MCF 10A (cell line): ENCODE measurements at regions not wholly inside any gene's neighbourhood (a gene's known extent, or its start where the extent isn't known, plus 50 kb on each side); places are given as distances from the start of the nearest gene placed in this dataset.

Source experiments
- BruUV-seq: library from RNA; stranded (reverse); fragments of 400-500 nt; replicated peaks from 2 replicates; lab custom pipeline; 2021; lab: Mats Ljungman, UMichigan
- CTCF ChIA-PET: fragments of 300-600 bp; sonication (Branson Sonifier 250); formaldehyde crosslinking; extraction: SDS; loops from one replicate; lab custom pipeline; 2021; ENCODE audit warnings: antibody characterized with exemption, inconsistent platforms; lab: Yijun Ruan, JAX
- POLR2A ChIA-PET: fragments of 300-600, 350-650 bp; sonication (Branson Sonifier 250); formaldehyde crosslinking; extraction: SDS; loops from one replicate; lab custom pipeline; 2020; ENCODE audit warnings: antibody characterized with exemption, inconsistent platforms; lab: Yijun Ruan, JAX
- DNase-seq: peaks from one replicate; pipeline ENCODE4 v3.0.0-alpha.2; 2018; ENCODE audit not compliant: unreplicated experiment
- H3K27ac Mint-ChIP-seq: one replicate; pipeline ENCODE4 v1.8.0; 2022; ENCODE audit warnings: mild to moderate bottlenecking, low read depth, mixed read lengths; ENCODE audit not compliant: unreplicated experiment
- H3K27me3 Mint-ChIP-seq: one replicate; pipeline ENCODE4 v1.8.0; 2022; ENCODE audit warnings: mixed read lengths; ENCODE audit not compliant: insufficient read depth, unreplicated experiment
- H3K36me3 Mint-ChIP-seq: one replicate; pipeline ENCODE4 v1.8.0; 2022; ENCODE audit warnings: mild to moderate bottlenecking, moderate library complexity, mixed read lengths; ENCODE audit not compliant: insufficient read depth, unreplicated experiment
- H3K4me1 Mint-ChIP-seq: one replicate; pipeline ENCODE4 v1.8.0; 2022; ENCODE audit warnings: mixed read lengths; ENCODE audit not compliant: insufficient read depth, unreplicated experiment
- H3K4me3 Mint-ChIP-seq: one replicate; pipeline ENCODE4 v1.8.0; 2022; ENCODE audit warnings: mild to moderate bottlenecking, moderate library complexity, mixed read lengths; ENCODE audit not compliant: unreplicated experiment
- H3K9me3 Mint-ChIP-seq: one replicate; pipeline ENCODE4 v1.8.0; 2022; ENCODE audit warnings: mixed read lengths; ENCODE audit not compliant: unreplicated experiment
- intact Hi-C: fragments of 100-400 bp; cut with micrococcal nuclease; formaldehyde crosslinking; loops from 2 replicates; pipeline ENCODE4 v1.14.1; 2022
- TF ChIP-seq, protein P1 (sequence below): fragments of 200-600 bp; IDR thresholded peaks from one replicate; pipeline ENCODE4 v1.8.0; 2022; ENCODE audit warnings: antibody characterized with exemption, mild to moderate bottlenecking; ENCODE audit not compliant: unreplicated experiment

DNA sequence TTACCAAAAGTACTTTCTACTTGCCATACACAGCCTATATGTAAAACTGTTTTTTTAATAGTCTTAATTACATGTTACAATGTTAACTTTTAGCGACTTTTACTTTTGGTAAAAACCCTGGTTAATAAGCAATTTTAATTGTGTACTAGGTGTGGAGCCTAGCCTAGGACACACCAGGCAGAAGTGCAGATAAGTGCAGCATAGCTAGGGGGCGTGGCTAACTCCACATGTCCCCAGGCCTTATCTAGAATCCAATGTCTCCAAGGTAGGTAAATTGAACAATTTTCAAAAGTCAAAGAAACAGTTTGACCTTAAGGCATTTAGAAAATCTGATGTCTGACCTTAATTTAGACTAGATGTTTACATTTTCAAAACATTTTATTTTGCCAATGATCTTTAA, 858.7 kb downstream of the CCSER2 start:
- CTCF ChIA-PET: no interaction called here
- DNase-seq: no peak
- H3K4me1 Mint-ChIP-seq: no peaks in the 10 kb centered on the region
- peaks cover 8% of the 10 kb centered on the region for H3K9me3 Mint-ChIP-seq
- H3K27ac Mint-ChIP-seq: no peak overlapping the region
- intact Hi-C loops: no loop called here
- POLR2A ChIA-PET: no interaction called here
- no TSS peak for BruUV-seq
- peaks cover 4% of the 10 kb centered on the region for H3K36me3 Mint-ChIP-seq
- no peaks in the 10 kb centered on the region for H3K27me3 Mint-ChIP-seq
- TF ChIP-seq, protein P1, sequence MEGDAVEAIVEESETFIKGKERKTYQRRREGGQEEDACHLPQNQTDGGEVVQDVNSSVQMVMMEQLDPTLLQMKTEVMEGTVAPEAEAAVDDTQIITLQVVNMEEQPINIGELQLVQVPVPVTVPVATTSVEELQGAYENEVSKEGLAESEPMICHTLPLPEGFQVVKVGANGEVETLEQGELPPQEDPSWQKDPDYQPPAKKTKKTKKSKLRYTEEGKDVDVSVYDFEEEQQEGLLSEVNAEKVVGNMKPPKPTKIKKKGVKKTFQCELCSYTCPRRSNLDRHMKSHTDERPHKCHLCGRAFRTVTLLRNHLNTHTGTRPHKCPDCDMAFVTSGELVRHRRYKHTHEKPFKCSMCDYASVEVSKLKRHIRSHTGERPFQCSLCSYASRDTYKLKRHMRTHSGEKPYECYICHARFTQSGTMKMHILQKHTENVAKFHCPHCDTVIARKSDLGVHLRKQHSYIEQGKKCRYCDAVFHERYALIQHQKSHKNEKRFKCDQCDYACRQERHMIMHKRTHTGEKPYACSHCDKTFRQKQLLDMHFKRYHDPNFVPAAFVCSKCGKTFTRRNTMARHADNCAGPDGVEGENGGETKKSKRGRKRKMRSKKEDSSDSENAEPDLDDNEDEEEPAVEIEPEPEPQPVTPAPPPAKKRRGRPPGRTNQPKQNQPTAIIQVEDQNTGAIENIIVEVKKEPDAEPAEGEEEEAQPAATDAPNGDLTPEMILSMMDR: no peak
- no peak overlapping the region for H3K4me3 Mint-ChIP-seq

DNA sequence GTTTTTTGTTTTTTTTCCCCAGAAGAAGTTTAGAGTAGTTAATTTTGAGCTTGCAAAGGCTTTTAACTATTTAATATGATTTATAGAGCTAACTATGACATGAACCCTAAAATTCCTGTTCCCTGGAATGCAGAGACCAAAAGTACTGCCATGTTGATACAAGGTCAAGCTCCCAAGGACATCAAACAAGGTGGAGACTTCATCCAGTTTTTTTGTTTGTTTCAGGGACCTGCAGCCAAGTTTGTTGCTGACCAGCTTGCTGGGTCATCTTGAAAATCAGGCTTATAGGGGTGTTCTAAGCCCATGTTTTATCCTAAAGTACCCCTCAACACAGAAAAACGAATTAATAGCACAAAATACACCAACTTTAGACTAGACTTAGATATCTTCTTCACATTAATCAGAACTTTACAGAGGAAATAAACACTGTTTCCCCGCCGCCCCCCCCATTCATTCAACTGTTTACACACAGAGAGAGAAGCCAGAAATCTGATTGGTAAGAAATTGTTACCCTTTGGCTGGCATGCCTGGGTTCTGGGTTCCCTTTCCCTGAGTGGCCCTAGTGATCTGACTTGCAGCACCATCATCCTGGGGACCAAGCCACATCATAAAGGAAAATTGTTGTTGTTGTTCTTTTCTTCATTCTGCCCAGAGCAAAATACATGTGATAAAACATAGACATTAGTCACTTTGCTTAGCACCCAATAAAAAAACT, 860.5 kb downstream of the CCSER2 start:
- peaks cover 12% of the 10 kb centered on the region for H3K9me3 Mint-ChIP-seq
- DNase-seq: no peak
- CTCF ChIA-PET: no interaction called here
- H3K27ac Mint-ChIP-seq: no peak overlapping the region
- TF ChIP-seq, protein P1: no peak
- POLR2A ChIA-PET: interaction anchor here (0.6 kb wide), 1 partner anchor 375 kb away, joined by 3 read pairs; no protein-coding TSS in a partner anchor
- H3K4me3 Mint-ChIP-seq: no peak overlapping the region
- peaks cover 4% of the 10 kb centered on the region for H3K36me3 Mint-ChIP-seq
- no peaks in the 10 kb centered on the region for H3K4me1 Mint-ChIP-seq
- H3K27me3 Mint-ChIP-seq: no peaks in the 10 kb centered on the region
- BruUV-seq: no TSS peak
- intact Hi-C loops: no loop called here

DNA sequence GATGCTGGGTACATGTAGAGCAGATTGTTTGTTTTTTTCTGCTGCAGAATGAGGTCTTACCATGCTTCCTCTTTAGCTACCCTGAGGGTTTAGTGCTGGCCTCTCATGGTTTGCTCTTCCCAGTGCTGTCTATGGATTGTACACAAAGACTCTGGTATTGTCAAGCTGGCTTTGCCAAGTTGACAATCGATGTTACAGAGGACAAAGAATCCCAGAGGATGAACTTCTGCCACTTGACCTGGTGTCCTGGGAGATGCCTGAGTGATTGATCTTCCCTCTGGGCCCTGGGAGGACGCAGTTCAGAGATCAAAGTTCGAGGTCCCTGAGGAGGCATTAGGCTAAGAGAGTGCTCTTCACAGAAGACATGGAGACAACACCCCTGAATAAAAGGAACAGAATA, 865.4 kb downstream of the CCSER2 start:
- Mint-ChIP-seq H3K27me3 (no peaks in the 10 kb centered on the region), H3K36me3 (peaks cover 4% of the 10 kb centered on the region), H3K9me3 (peaks cover 31% of the 10 kb centered on the region), H3K27ac (no peak overlapping the region), H3K4me3 (no peak overlapping the region), H3K4me1 (no peaks in the 10 kb centered on the region)
- TF ChIP-seq, protein P1: no peak
- CTCF ChIA-PET: no interaction called here
- no TSS peak for BruUV-seq
- POLR2A ChIA-PET: no interaction called here
- intact Hi-C loops: no loop called here
- no peak for DNase-seq

DNA sequence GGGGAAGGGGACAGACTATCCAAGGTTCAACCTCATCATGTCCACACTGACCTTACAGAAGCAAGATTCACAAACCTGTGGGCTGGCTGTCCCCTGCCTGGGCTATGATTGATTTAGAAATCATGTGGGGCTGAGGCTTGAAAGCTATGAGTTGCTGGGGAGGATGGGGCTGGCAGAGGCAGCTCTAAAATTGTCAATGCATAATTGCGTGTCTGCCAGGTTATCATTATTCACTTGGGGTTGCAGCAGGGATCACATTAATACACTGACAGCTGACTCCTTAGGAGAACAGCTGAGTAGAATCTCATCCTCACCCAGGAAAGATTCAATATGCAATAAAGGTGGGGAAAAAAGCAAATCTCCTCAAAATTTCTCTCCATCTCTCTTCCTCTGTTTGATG, 866.3 kb downstream of the CCSER2 start:
- Mint-ChIP-seq H3K27ac (no peak overlapping the region), H3K9me3 (peaks cover 39% of the 10 kb centered on the region), H3K27me3 (no peaks in the 10 kb centered on the region), H3K36me3 (peaks cover under 1% of the 10 kb centered on the region), H3K4me3 (no peak overlapping the region), H3K4me1 (no peaks in the 10 kb centered on the region)
- DNase-seq: no peak
- intact Hi-C loops: no loop called here
- TF ChIP-seq, protein P1: no peak
- ChIA-PET CTCF (interaction anchor here (0.9 kb wide), 1 partner anchor 17 kb away, joined by 4 read pairs; no protein-coding TSS in a partner anchor), POLR2A (no interaction called here)
- no TSS peak for BruUV-seq
